D721Med (cell line): ENCODE measurements at regions not wholly inside any gene's neighbourhood (a gene's known extent, or its start where the extent isn't known, plus 50 kb on each side); places are given as distances from the start of the nearest gene placed in this dataset.

Experiments
- DNase-seq: peaks from one replicate; pipeline ENCODE4 v3.0.0; 2011; ENCODE audit warnings: low spot score; ENCODE audit not compliant: insufficient read length
- FAIRE-seq: peaks from 2 replicates; lab custom pipeline; 2011; peaks lifted over from hg19 to GRCh38; lab: Jason Lieb, UNC
- CTCF ChIP-seq: IDR thresholded peaks from 2 replicates; pipeline ENCODE4 v1.5.1; 2012; ENCODE audit warnings: mild to moderate bottlenecking, control low read depth; ENCODE audit not compliant: insufficient read depth; ENCODE audit errors: missing control alignments

GRCh38 chr6:132144456-132144855 lies 193.3 kb upstream of the CCN2 start:
- TF ChIP-seq CTCF: no peak
- FAIRE-seq: no peak
- DNase-seq: no peak

DNA sequence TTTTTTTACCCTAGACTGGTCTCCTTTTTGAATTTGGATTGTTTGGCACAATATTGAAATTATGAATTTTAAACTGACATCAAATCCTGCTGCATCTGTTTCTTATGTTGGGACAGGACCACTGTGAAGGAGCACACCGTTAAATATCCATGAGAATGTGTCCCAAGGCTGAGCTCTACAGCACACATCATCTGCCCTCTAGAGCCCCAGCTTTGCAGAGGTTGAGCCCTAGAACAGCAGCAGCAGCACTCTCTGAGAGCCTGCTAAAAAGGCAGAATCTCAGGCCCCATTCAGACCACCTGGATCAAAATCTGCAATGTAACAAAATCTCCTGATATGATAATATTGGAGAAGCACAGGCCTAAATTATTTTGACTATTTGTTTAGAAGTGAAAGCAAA lies 192.1 kb upstream of the CCN2 start:
- FAIRE-seq: no peak
- TF ChIP-seq CTCF: no peak
- no peak for DNase-seq

GRCh38 chr6:132142768-132143167 lies 191.6 kb upstream of the CCN2 start:
- FAIRE-seq: no peak
- TF ChIP-seq CTCF: no peak
- no peak for DNase-seq

GRCh38 chr6:132142308-132142707 lies 191.1 kb upstream of the CCN2 start:
- no peak for FAIRE-seq
- TF ChIP-seq CTCF: no peak
- no peak for DNase-seq

- no peak for TF ChIP-seq CTCF
- no peak for DNase-seq
- FAIRE-seq: no peak
Observed at GRCh38 chr6:132140189-132140588, 189.0 kb upstream of the CCN2 start.

GRCh38 chr6:132139611-132140010 lies 188.4 kb upstream of the CCN2 start:
- TF ChIP-seq CTCF: no peak
- FAIRE-seq: no peak

GRCh38 chr6:132136981-132137380 lies 185.8 kb upstream of the CCN2 start:
- no peak for DNase-seq
- no peak for FAIRE-seq
- no peak for TF ChIP-seq CTCF

More at GRCh38 chr6:132139611-132140010, 188.4 kb upstream of the CCN2 start:
- no peak for DNase-seq
